Psoas muscle (tissue), 7 donors: ENCODE measurements at regions not wholly inside any gene's neighbourhood (a gene's known extent, or its start where the extent isn't known, plus 50 kb on each side); places are given as distances from the start of the nearest gene placed in this dataset.

Experiments
- ATAC-seq, 4 donors: fragments of 200-7000 bp; cut with Tn5 transposase; one replicate each; pipeline ENCODE4 v1.9.1; 2020; ENCODE audit warnings: moderate library complexity in 3 of 4, mild to moderate bottlenecking in 2 of 4
- DNase-seq, 2 donors: peaks; one replicate each; pipeline ENCODE4 v3.0.0-alpha.2; 2020
- H3K27ac ChIP-seq: fragments of 200-600 bp; one replicate; pipeline ENCODE4 v1.8.0; 2022
- H3K27me3 ChIP-seq, 3 donors: fragments of 200-600 bp in 1 of 3; one replicate each; pipeline versions ENCODE4 v1.6.1 to v1.8.0; 2013 to 2022; ENCODE audit warnings: low read length in 2 of 3, mild to moderate bottlenecking in 2 of 3, moderate library complexity in 1 of 3; ENCODE audit not compliant: insufficient read depth in 3 of 3
- H3K36me3 ChIP-seq, 2 donors: fragments of 200-600 bp in 1 of 2; one replicate each; pipeline versions ENCODE4 v1.6.1 to v1.8.0; 2013 to 2022; ENCODE audit warnings: low read depth in 1 of 2, mild to moderate bottlenecking in 1 of 2, moderate library complexity in 1 of 2; ENCODE audit not compliant: insufficient read depth in 1 of 2
- H3K4me1 ChIP-seq: fragments of 200-600 bp; one replicate; pipeline ENCODE4 v1.8.0; 2022
- H3K4me3 ChIP-seq: fragments of 200-600 bp; one replicate; pipeline ENCODE4 v1.8.0; 2022; ENCODE audit warnings: mild to moderate bottlenecking
- H3K9me3 ChIP-seq: fragments of 200-600 bp; one replicate; pipeline ENCODE4 v1.8.0; 2022
- WGBS, 3 donors: extraction: QIAGEN DNeasy Blood & Tissue Kit; methylation state at CpG; one replicate each; pipeline versions ENCODE4 v1.1.6 to v1.1.7; 2013; 5-methylcytosine and 5-hydroxymethylcytosine counted together
- intact Hi-C, 2 donors: fragments of 100-400 bp; cut with DNase I; formaldehyde crosslinking; loops; one replicate each; pipeline versions ENCODE4 v1.11.0 to v1.14.2; 2022
- TF ChIP-seq, protein P1 (sequence below): fragments of 200-600 bp; IDR thresholded peaks from one replicate; pipeline ENCODE4 v1.8.0; 2022; ENCODE audit warnings: antibody characterized with exemption
- donor health status: healthy with polysubstance abuse.
- donor health status: DM: no; HTN: no; CAD: no; lungs with moderate emphysema.
- donor health status: Bipolar disorder and iron deficiency.
- donor health status: healthy.
- donor health status: DM: yes; HTN: yes; CAD: no.
- donor health status: DM: no; HTN: no; CAD: no.
- donor health status: DM: yes; HTN: yes; CAD: no.

DNA sequence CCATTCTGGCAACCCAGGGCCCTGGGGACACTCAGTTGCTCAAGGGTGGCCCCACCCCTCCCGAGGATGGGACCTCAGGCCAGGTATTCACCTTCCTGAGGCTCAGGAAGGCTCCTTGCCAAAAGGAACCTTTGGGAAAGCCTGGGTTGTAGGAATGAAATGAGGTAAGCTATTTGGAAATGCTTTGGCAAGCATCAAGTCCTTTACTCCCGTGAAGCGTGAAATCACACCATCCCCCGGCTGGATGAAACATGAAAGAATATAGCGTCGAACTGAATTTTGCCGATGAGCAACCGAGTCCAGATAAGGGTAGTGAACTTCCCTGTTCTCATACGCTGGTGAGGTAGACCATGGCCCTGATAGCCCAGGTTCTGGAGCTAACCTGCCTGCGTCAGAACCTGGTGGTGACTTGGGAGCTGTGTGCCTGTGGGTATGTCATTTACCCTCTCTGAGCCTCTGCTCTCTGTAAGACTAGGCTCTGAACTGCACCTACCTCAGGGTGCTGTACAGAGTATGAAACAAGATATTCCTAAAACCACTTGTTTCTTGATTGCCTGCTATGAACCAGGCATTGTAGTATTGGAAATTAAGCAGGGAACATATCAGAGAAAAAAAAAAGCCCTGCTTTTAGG is 105.3 kb upstream of the BOD1 start:
- Histone ChIP-seq H3K27me3 (no peaks in the 10 kb centered on the region), H3K4me1 (no peaks in the 10 kb centered on the region), H3K9me3 (no peaks in the 10 kb centered on the region), H3K4me3 (no peak overlapping the region), H3K36me3 (no peaks in the 10 kb centered on the region), H3K27ac (no peak overlapping the region)
- 55 to 71% (median 62%) methylated on average over 10 of the region's 10 CpGs for WGBS, 3 donors
- ATAC-seq (peak in 1 of 4 donors; percentile 24), DNase-seq (no peak)
- intact Hi-C loops: no loop called here
- TF ChIP-seq, protein P1, sequence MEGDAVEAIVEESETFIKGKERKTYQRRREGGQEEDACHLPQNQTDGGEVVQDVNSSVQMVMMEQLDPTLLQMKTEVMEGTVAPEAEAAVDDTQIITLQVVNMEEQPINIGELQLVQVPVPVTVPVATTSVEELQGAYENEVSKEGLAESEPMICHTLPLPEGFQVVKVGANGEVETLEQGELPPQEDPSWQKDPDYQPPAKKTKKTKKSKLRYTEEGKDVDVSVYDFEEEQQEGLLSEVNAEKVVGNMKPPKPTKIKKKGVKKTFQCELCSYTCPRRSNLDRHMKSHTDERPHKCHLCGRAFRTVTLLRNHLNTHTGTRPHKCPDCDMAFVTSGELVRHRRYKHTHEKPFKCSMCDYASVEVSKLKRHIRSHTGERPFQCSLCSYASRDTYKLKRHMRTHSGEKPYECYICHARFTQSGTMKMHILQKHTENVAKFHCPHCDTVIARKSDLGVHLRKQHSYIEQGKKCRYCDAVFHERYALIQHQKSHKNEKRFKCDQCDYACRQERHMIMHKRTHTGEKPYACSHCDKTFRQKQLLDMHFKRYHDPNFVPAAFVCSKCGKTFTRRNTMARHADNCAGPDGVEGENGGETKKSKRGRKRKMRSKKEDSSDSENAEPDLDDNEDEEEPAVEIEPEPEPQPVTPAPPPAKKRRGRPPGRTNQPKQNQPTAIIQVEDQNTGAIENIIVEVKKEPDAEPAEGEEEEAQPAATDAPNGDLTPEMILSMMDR: no peak

DNA sequence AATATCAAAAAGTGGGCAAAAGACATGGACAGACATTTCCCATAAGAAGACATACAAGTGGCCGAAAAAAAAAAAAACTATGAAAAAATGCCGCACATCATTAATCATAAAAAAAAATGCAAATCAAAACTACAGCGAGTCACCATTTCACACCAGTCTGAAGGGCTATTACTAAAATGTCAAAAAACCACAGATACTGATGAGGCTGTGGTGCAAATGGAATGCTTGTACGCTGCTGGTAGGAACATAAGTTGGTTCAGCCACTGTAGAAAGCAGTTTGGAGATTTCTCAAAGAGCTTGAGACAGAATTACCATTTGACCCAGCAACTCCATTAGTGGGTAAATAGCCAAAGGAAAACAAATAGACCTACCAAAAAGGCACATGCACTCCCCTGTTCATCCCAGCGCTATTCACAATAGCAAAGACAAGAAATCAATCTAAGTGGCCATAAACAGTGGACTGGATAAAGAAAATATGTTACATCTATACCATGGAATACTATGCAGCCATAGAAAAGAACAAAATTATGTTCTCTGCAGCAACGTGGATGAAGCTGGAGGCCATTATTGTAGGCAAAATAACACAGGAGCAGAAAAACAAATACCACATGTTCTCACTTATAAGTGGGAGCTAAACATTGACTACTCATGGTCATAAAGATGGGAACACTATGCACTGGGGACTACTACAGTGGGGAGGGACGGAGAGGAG is 110.6 kb upstream of the BOD1 start:
- Histone ChIP-seq H3K27me3 (no peaks in the 10 kb centered on the region), H3K9me3 (no peaks in the 10 kb centered on the region), H3K4me3 (no peak overlapping the region), H3K36me3 (no peaks in the 10 kb centered on the region), H3K27ac (no peak overlapping the region), H3K4me1 (no peaks in the 10 kb centered on the region)
- 82 to 94% (median 89%) methylated on average over 7 of the region's 7 CpGs for WGBS, 3 donors
- DNase-seq (no peak), ATAC-seq (no peak)
- intact Hi-C loops: no loop called here
- TF ChIP-seq, protein P1: no peak

DNA sequence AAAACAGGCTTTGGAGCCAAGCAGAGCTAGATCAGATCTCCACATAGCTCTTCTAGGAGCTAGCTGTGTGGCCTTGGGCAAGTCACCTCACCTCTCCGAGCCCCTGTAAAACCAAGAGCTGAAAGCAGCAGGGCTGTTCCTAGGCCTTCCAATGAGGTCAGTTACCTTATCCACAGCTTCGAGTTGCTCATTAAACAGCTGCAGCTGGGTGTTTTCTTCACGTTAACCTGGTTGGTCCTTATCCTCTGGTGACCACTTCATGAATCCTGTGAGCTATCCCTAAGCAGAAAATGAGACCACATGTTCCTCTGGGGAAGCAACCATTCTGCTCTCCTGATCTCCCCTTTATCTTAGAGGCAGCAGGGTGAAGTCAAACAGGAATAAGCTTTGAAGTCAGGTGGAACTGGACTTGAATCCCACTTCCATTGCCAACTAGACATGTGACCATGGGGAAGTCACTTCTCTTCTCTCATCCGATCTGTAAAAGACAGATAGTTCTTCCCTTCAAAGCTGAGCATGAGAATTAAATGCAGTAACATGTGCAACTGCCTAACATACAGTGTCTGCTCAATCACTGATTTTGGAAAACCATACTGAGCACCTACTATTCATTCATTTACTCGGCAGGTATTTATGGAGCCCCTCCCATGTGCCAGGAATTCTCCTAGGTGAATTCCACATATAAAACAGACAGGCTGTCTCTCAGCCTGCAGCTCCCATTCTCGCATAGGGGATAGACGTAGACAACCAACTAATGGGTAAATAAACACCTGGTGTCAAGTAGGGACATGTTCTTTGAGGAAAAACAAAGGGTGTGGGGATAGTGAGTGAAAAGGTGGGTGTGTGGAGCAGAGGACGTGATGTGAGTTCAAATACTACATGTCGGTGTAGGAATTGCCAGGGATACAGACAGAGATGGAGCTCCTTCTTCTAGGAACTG is 111.7 kb upstream of the BOD1 start:
- TF ChIP-seq, protein P1: no peak
- intact Hi-C loops: no loop called here
- Histone ChIP-seq H3K27ac (no peak overlapping the region), H3K36me3 (no peaks in the 10 kb centered on the region), H3K4me3 (no peak overlapping the region), H3K9me3 (no peaks in the 10 kb centered on the region), H3K27me3 (no peaks in the 10 kb centered on the region), H3K4me1 (no peaks in the 10 kb centered on the region)
- peak in 1 of 4 donors; percentile 43 for ATAC-seq
- DNase-seq: no peak
- WGBS, 3 donors: 65 to 71% (median 70%) methylated on average over 9 of the region's 9 CpGs

- Histone ChIP-seq H3K27ac (no peak overlapping the region), H3K9me3 (no peaks in the 10 kb centered on the region), H3K4me3 (no peak overlapping the region), H3K36me3 (no peaks in the 10 kb centered on the region), H3K27me3 (no peaks in the 10 kb centered on the region), H3K4me1 (no peaks in the 10 kb centered on the region)
- 58 to 70% (median 65%) methylated on average over 10 of the region's 10 CpGs for WGBS, 3 donors
- ATAC-seq (peak in 2 of 4 donors; percentile 8), DNase-seq (no peak)
- intact Hi-C loops: no loop called here
- TF ChIP-seq, protein P1: no peak
These were observed 112.8 kb upstream of the BOD1 start for GRCh38 chr5:173729079-173729765.
